ENCODE measurements at regions not wholly inside any gene's neighbourhood (a gene's known extent, or its start where the extent isn't known, plus 50 kb on each side); places are given as distances from the start of the nearest gene placed in this dataset.

- no peak for TF ChIP-seq EZH2 (IDR thresholded peaks at IDR 0.05)
- no peak for TF ChIP-seq EZH2phosphoT487 (IDR thresholded peaks at IDR 0.05)
- TF ChIP-seq, protein P1, sequence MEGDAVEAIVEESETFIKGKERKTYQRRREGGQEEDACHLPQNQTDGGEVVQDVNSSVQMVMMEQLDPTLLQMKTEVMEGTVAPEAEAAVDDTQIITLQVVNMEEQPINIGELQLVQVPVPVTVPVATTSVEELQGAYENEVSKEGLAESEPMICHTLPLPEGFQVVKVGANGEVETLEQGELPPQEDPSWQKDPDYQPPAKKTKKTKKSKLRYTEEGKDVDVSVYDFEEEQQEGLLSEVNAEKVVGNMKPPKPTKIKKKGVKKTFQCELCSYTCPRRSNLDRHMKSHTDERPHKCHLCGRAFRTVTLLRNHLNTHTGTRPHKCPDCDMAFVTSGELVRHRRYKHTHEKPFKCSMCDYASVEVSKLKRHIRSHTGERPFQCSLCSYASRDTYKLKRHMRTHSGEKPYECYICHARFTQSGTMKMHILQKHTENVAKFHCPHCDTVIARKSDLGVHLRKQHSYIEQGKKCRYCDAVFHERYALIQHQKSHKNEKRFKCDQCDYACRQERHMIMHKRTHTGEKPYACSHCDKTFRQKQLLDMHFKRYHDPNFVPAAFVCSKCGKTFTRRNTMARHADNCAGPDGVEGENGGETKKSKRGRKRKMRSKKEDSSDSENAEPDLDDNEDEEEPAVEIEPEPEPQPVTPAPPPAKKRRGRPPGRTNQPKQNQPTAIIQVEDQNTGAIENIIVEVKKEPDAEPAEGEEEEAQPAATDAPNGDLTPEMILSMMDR (IDR thresholded peaks at IDR 0.05), result no peak
- Histone ChIP-seq H3F3A (ENCODE audit: low read depth) (peaks cover 31% of the 10 kb centered on the region), H3K79me2 (ENCODE audit: low read depth) (peaks cover 5% of the 10 kb centered on the region), H3K27me3 (no peaks in the 10 kb centered on the region), H3K4me3 (no peak overlapping the region), H3K36me3 (no peaks in the 10 kb centered on the region), H3K4me1 (peaks cover 49% of the 10 kb centered on the region), H2AFZ (replicated peaks) (peak overlapping the region; percentile 43), H3K4me2 (peak overlapping the region; percentile 6), H4K20me1 (ENCODE audit: low read depth) (no peaks in the 10 kb centered on the region), H3K9ac (no peak overlapping the region), H3K27ac (no peak overlapping the region), H3K9me3 (ENCODE audit: low read depth) (no peaks in the 10 kb centered on the region)
- H3K36me3 Mint-ChIP-seq, result no peaks in the 10 kb centered on the region
- H3K9me3 Mint-ChIP-seq, result no peaks in the 10 kb centered on the region
- no peak overlapping the region for H3K4me3 Mint-ChIP-seq
- peak overlapping the region; percentile 78 for H3K27ac Mint-ChIP-seq
- no peak for DNase-seq (ENCODE audit: low spot score)
- no peaks in the 10 kb centered on the region for H3K27me3 Mint-ChIP-seq (ENCODE audit: insufficient read depth, low read depth)
- peaks cover 55% of the 10 kb centered on the region for H3K4me1 Mint-ChIP-seq
Observed at GRCh38 chr1:82844447-82844846, 1043.7 kb downstream of the ADGRL2 start.

DNA sequence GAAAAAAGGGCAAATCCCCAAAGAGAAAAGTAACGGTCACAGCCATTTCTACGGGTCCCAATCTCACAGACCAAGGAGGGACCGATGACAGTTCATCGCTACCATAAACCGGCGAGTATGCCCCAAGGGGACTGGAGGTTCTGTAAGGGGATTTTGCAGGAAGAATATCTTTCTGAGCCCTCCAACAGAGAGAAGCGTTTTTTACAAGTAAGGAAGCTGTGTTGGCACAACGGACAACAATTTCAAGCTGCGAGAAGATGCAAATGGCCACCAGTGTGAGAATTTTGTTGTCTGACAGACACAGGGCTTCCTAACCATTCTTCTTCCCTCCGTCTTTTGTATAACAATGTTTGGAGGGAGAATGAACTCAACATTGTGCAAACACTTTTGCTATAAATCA lies 1043.1 kb downstream of the ADGRL2 start:
- Mint-ChIP-seq H3K27ac (peak overlapping the region; percentile 28), H3K36me3 (no peaks in the 10 kb centered on the region), H3K4me1 (peaks cover 61% of the 10 kb centered on the region), H3K9me3 (no peaks in the 10 kb centered on the region), H3K4me3 (no peak overlapping the region), H3K27me3 (ENCODE audit: insufficient read depth, low read depth) (no peaks in the 10 kb centered on the region)
- Histone ChIP-seq H2AFZ (replicated peaks) (peak overlapping the region; percentile 75), H3K4me3 (no peak overlapping the region), H3K4me1 (peaks cover 54% of the 10 kb centered on the region), H4K20me1 (ENCODE audit: low read depth) (no peaks in the 10 kb centered on the region), H3F3A (ENCODE audit: low read depth) (peaks cover 33% of the 10 kb centered on the region), H3K27me3 (no peaks in the 10 kb centered on the region), H3K9ac (no peak overlapping the region), H3K9me3 (ENCODE audit: low read depth) (no peaks in the 10 kb centered on the region), H3K36me3 (no peaks in the 10 kb centered on the region), H3K79me2 (ENCODE audit: low read depth) (peaks cover 5% of the 10 kb centered on the region), H3K27ac (no peak overlapping the region), H3K4me2 (peak overlapping the region; percentile 6)
- DNase-seq (ENCODE audit: low spot score), result no peak
- TF ChIP-seq EZH2 (IDR thresholded peaks at IDR 0.05) (no peak), EZH2phosphoT487 (IDR thresholded peaks at IDR 0.05) (no peak)
- TF ChIP-seq, protein P1 (IDR thresholded peaks at IDR 0.05), result no peak

- Histone ChIP-seq H2AFZ (replicated peaks) (no peak overlapping the region), H3K4me1 (peaks cover 51% of the 10 kb centered on the region), H3K4me3 (no peak overlapping the region), H3K4me2 (no peak overlapping the region), H3K9me3 (ENCODE audit: low read depth) (no peaks in the 10 kb centered on the region), H3K27me3 (no peaks in the 10 kb centered on the region), H3K36me3 (no peaks in the 10 kb centered on the region), H4K20me1 (ENCODE audit: low read depth) (no peaks in the 10 kb centered on the region), H3K9ac (no peak overlapping the region), H3F3A (ENCODE audit: low read depth) (peaks cover 29% of the 10 kb centered on the region), H3K79me2 (ENCODE audit: low read depth) (no peaks in the 10 kb centered on the region), H3K27ac (no peak overlapping the region)
- Mint-ChIP-seq H3K4me3 (no peak overlapping the region), H3K4me1 (peaks cover 51% of the 10 kb centered on the region), H3K36me3 (no peaks in the 10 kb centered on the region), H3K27ac (no peak overlapping the region), H3K9me3 (no peaks in the 10 kb centered on the region), H3K27me3 (ENCODE audit: insufficient read depth, low read depth) (no peaks in the 10 kb centered on the region)
- TF ChIP-seq EZH2 (IDR thresholded peaks at IDR 0.05) (no peak), EZH2phosphoT487 (IDR thresholded peaks at IDR 0.05) (no peak)
- TF ChIP-seq, protein P1 (IDR thresholded peaks at IDR 0.05), result no peak
- DNase-seq (ENCODE audit: low spot score), result no peak
Observed at GRCh38 chr1:82840192-82840591, 1039.5 kb downstream of the ADGRL2 start.
